HepG2 (cell line): ENCODE measurements at regions not wholly inside any gene's neighbourhood (a gene's known extent, or its start where the extent isn't known, plus 50 kb on each side); places are given as distances from the start of the nearest gene placed in this dataset.

Source experiments
- ATAC-seq: fragments of 200-7000 bp; cut with Tn5 transposase; 3 replicates; pipeline ENCODE4 v1.9.1; 2020; ENCODE audit warnings: mild to moderate bottlenecking, moderate library complexity
- BruUV-seq: library from RNA; stranded (reverse); fragments of 400-500 nt; replicated peaks from 2 replicates; lab custom pipeline; 2021; lab: Mats Ljungman, UMichigan
- CTCF ChIA-PET: fragments of 300-600 bp; formaldehyde crosslinking; extraction: SDS; loops from one replicate; lab custom pipeline; 2021; ENCODE audit warnings: low total read pairs, inconsistent platforms, low intra/inter-chr PET ratio; lab: Yijun Ruan, JAX
- POLR2A ChIA-PET: fragments of 350-600 bp; sonication (Branson Sonifier 250); formaldehyde crosslinking; loops from one replicate; lab custom pipeline; 2020; ENCODE audit warnings: antibody characterized with exemption, inconsistent platforms; lab: Yijun Ruan, JAX
- DNase-seq: peaks from one replicate; pipeline ENCODE4 v3.0.0-alpha.2; 2015; ENCODE audit warnings: low spot score
- FAIRE-seq: peaks from 3 replicates; lab custom pipeline; 2011; peaks lifted over from hg19 to GRCh38; lab: Jason Lieb, UNC
- H2AFZ ChIP-seq: one replicate; pipeline ENCODE4 v1.6.1; 2011; ENCODE audit warnings: low read length, inconsistent platforms
- H3K27ac ChIP-seq: fragments of 300-600 bp; 3 replicates; pipeline ENCODE4 v1.8.0; 2011; ENCODE audit warnings: mixed run types, mild to moderate bottlenecking, mixed read lengths, low read length, inconsistent platforms; ENCODE audit not compliant: insufficient read depth; ENCODE audit errors: extremely low read length
- H3K27me3 ChIP-seq, 2 experiments: fragments of 200-600 bp in 1 of 2; 2 replicates in 1 of 2; 3 replicates in 1 of 2; pipeline versions ENCODE4 v1.6.0 to v1.8.0; 2011; ENCODE audit warnings: low read length in 2 of 2, mild to moderate bottlenecking in 2 of 2, moderate library complexity in 2 of 2, inconsistent platforms in 1 of 2; ENCODE audit not compliant: insufficient read depth in 2 of 2, control insufficient read depth in 1 of 2
- H3K36me3 ChIP-seq, 2 experiments: fragments of 200-600 bp in 1 of 2; replicated peaks in 1 of 2; 2 replicates in 1 of 2; 3 replicates in 1 of 2; pipeline versions ENCODE4 v1.5.1 to v1.8.0; 2011; ENCODE audit warnings: low read length in 2 of 2, inconsistent platforms in 1 of 2; ENCODE audit not compliant: insufficient read depth in 2 of 2, control insufficient read depth in 1 of 2
- H3K4me1 ChIP-seq: 2 replicates; pipeline ENCODE4 v1.5.1; 2012; ENCODE audit warnings: low read length, inconsistent platforms; ENCODE audit not compliant: insufficient read depth
- H3K4me2 ChIP-seq: 2 replicates; pipeline ENCODE4 v1.6.0; 2011; ENCODE audit warnings: low read depth, low read length, inconsistent platforms
- H3K4me3 ChIP-seq, 3 experiments: fragments of 200-600 bp in 1 of 3; sonication (generic), shearing (Covaris generic) in 1 of 3; replicated peaks in 1 of 3; 2 replicates each; pipeline ENCODE4 v1.5.1; 2011 to 2016; ENCODE audit warnings: low read length in 3 of 3, inconsistent platforms in 2 of 3, low read depth in 2 of 3, mild to moderate bottlenecking in 2 of 3, control low read depth in 1 of 3, mixed read lengths in 1 of 3; ENCODE audit not compliant: insufficient read depth in 1 of 3
- H3K79me2 ChIP-seq: one replicate; pipeline ENCODE4 v1.6.1; 2011; ENCODE audit warnings: low read length, inconsistent platforms; ENCODE audit not compliant: insufficient read depth
- H3K9ac ChIP-seq: 2 replicates; pipeline ENCODE4 v1.6.0; 2011; ENCODE audit warnings: mild to moderate bottlenecking, low read depth, low read length, inconsistent platforms; ENCODE audit not compliant: insufficient read depth
- H3K9me3 ChIP-seq: 2 replicates; pipeline ENCODE4 v1.5.1; 2012; ENCODE audit warnings: mild to moderate bottlenecking, low read length
- H4K20me1 ChIP-seq: 2 replicates; pipeline ENCODE4 v1.6.0; 2011; ENCODE audit warnings: inconsistent platforms, mild to moderate bottlenecking, low read length, moderate library complexity; ENCODE audit not compliant: insufficient read depth
- AGO1 ChIP-seq: fragments of 200-400 bp; formaldehyde crosslinking; IDR thresholded peaks from 2 replicates; pipeline ENCODE4 v1.6.1; 2017; ENCODE audit warnings: mild to moderate bottlenecking, low read depth, low read length, moderate library complexity; ENCODE audit not compliant: poor library complexity, severe bottlenecking
- HNF4A ChIP-seq: sonication (generic); formaldehyde crosslinking; IDR thresholded peaks from 2 replicates; pipeline ENCODE4 v1.4.0; 2020; ENCODE audit warnings: missing genetic modification reagents
- KLF13 ChIP-seq: sonication (generic); formaldehyde crosslinking; IDR thresholded peaks from 2 replicates; pipeline ENCODE4 v1.4.0; 2020; ENCODE audit warnings: mild to moderate bottlenecking, missing genetic modification reagents
- SYNCRIP ChIP-seq: fragments of 200-400 bp; formaldehyde crosslinking; IDR thresholded peaks from 2 replicates; pipeline ENCODE4 v1.6.1; 2018; ENCODE audit warnings: mild to moderate bottlenecking, low read depth, low read length; ENCODE audit not compliant: insufficient read depth
- ZNF296 ChIP-seq: sonication (generic); formaldehyde crosslinking; conservative IDR thresholded peaks from 2 replicates; pipeline ENCODE4 v1.5.0; 2020; ENCODE audit warnings: mild to moderate bottlenecking, missing genetic modification reagents
- WGBS: methylation state at CpG from one replicate; pipeline ENCODE4 v1.1.6; 2017; ENCODE audit warnings: low lambda C conversion rate; 5-methylcytosine and 5-hydroxymethylcytosine counted together
- in situ Hi-C: cut with HindIII; loops from 2 replicates; pipeline ENCODE4 v1.10.0; 2017; ENCODE audit warnings: low pct_unique_long_range_greater_than_20kb; ENCODE audit not compliant: extremely low pct_ligation_motif_present
- intact Hi-C: fragments of 100-400 bp; cut with micrococcal nuclease; formaldehyde crosslinking; loops from one replicate; pipeline ENCODE4 v1.10.0; 2022; ENCODE audit not compliant: unreplicated experiment
- TF ChIP-seq, protein P1 (sequence below): sonication (generic); formaldehyde crosslinking; IDR thresholded peaks from 2 replicates; pipeline ENCODE4 v1.8.1; 2023; ENCODE audit warnings: mild to moderate bottlenecking, missing genetic modification reagents
- TF ChIP-seq, protein P2 (sequence below): sonication (generic); formaldehyde crosslinking; IDR thresholded peaks from 2 replicates; pipeline ENCODE4 v1.5.1; 2020; ENCODE audit warnings: mild to moderate bottlenecking, missing genetic modification reagents, moderate library complexity
- TF ChIP-seq, protein P3 (sequence below), 2 experiments: fragments of 450-650 bp in 1 of 2; sonication (generic) in 1 of 2; formaldehyde crosslinking in 1 of 2; IDR thresholded peaks; 2 replicates each; pipeline versions ENCODE4 v1.6.1 to v1.8.0; 2016 to 2022; ENCODE audit warnings: antibody characterized with exemption in 1 of 2, mild to moderate bottlenecking in 1 of 2, missing genetic modification reagents in 1 of 2

DNA sequence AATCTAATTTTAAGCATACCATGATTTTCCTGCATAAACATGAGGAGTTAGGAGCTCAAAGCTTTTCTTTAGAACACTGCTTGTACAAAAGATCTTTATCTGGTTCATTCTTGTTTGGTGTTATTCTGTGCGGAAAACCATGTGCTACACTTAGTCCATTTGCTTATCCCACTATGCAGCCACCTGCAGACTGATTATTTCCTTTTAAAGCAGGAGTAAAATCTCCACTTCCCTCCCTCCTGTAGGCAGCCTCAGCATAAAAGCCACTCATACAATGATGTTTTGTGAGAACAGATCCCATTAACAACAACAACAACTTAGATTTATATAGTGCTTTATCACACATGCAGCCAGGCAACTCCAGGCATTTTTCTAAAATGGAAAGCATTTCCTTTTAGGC lies 355.3 kb upstream of the NEGR1 start:
- DNase-seq: no peak
- in situ Hi-C loops (no loop called here), intact Hi-C loops (no loop called here)
- Histone ChIP-seq H3K4me2 (no peak overlapping the region), H3K79me2 (no peaks in the 10 kb centered on the region), H2AFZ (no peak overlapping the region), H3K4me1 (no peaks in the 10 kb centered on the region), H3K27ac (no peak overlapping the region), H3K36me3 (no peaks in the 10 kb centered on the region), H3K27me3 (no peaks in the 10 kb centered on the region), H3K9me3 (no peaks in the 10 kb centered on the region; the same call in 1 of the 2 replicates), H4K20me1 (no peaks in the 10 kb centered on the region), H3K9ac (no peak overlapping the region), H3K4me3 (no peak overlapping the region)
- ChIA-PET CTCF (no interaction called here), POLR2A (no interaction called here)
- 9% methylated on average over 1 of the region's 1 CpG for WGBS
- no TSS peak for BruUV-seq
- FAIRE-seq: no peak
- no peak for ATAC-seq
- TF ChIP-seq, protein P1, sequence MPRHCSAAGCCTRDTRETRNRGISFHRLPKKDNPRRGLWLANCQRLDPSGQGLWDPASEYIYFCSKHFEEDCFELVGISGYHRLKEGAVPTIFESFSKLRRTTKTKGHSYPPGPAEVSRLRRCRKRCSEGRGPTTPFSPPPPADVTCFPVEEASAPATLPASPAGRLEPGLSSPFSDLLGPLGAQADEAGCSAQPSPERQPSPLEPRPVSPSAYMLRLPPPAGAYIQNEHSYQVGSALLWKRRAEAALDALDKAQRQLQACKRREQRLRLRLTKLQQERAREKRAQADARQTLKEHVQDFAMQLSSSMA (CRISPR knock-in tag): no peak
- TF ChIP-seq AGO1: no peak
- TF ChIP-seq HNF4A (CRISPR knock-in tag): no peak
- no peak for TF ChIP-seq ZNF296
- TF ChIP-seq, protein P2, sequence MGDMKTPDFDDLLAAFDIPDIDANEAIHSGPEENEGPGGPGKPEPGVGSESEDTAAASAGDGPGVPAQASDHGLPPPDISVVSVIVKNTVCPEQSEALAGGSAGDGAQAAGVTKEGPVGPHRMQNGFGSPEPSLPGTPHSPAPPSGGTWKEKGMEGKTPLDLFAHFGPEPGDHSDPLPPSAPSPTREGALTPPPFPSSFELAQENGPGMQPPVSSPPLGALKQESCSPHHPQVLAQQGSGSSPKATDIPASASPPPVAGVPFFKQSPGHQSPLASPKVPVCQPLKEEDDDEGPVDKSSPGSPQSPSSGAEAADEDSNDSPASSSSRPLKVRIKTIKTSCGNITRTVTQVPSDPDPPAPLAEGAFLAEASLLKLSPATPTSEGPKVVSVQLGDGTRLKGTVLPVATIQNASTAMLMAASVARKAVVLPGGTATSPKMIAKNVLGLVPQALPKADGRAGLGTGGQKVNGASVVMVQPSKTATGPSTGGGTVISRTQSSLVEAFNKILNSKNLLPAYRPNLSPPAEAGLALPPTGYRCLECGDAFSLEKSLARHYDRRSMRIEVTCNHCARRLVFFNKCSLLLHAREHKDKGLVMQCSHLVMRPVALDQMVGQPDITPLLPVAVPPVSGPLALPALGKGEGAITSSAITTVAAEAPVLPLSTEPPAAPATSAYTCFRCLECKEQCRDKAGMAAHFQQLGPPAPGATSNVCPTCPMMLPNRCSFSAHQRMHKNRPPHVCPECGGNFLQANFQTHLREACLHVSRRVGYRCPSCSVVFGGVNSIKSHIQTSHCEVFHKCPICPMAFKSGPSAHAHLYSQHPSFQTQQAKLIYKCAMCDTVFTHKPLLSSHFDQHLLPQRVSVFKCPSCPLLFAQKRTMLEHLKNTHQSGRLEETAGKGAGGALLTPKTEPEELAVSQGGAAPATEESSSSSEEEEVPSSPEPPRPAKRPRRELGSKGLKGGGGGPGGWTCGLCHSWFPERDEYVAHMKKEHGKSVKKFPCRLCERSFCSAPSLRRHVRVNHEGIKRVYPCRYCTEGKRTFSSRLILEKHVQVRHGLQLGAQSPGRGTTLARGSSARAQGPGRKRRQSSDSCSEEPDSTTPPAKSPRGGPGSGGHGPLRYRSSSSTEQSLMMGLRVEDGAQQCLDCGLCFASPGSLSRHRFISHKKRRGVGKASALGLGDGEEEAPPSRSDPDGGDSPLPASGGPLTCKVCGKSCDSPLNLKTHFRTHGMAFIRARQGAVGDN: no peak
- no peak for TF ChIP-seq KLF13 (CRISPR knock-in tag)
- TF ChIP-seq, protein P3, sequence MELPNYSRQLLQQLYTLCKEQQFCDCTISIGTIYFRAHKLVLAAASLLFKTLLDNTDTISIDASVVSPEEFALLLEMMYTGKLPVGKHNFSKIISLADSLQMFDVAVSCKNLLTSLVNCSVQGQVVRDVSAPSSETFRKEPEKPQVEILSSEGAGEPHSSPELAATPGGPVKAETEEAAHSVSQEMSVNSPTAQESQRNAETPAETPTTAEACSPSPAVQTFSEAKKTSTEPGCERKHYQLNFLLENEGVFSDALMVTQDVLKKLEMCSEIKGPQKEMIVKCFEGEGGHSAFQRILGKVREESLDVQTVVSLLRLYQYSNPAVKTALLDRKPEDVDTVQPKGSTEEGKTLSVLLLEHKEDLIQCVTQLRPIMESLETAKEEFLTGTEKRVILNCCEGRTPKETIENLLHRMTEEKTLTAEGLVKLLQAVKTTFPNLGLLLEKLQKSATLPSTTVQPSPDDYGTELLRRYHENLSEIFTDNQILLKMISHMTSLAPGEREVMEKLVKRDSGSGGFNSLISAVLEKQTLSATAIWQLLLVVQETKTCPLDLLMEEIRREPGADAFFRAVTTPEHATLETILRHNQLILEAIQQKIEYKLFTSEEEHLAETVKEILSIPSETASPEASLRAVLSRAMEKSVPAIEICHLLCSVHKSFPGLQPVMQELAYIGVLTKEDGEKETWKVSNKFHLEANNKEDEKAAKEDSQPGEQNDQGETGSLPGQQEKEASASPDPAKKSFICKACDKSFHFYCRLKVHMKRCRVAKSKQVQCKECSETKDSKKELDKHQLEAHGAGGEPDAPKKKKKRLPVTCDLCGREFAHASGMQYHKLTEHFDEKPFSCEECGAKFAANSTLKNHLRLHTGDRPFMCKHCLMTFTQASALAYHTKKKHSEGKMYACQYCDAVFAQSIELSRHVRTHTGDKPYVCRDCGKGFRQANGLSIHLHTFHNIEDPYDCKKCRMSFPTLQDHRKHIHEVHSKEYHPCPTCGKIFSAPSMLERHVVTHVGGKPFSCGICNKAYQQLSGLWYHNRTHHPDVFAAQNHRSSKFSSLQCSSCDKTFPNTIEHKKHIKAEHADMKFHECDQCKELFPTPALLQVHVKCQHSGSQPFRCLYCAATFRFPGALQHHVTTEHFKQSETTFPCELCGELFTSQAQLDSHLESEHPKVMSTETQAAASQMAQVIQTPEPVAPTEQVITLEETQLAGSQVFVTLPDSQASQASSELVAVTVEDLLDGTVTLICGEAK (IDR thresholded peaks at IDR 0.05): no peak
- TF ChIP-seq, protein P3 (CRISPR knock-in tag; IDR thresholded peaks at IDR 0.05): no peak
- TF ChIP-seq SYNCRIP: no peak
